ENCODE measurements at regions not wholly inside any gene's neighbourhood (a gene's known extent, or its start where the extent isn't known, plus 50 kb on each side); places are given as distances from the start of the nearest gene placed in this dataset.
"Not testable (repeated sequence)": the region's sequence is repeated elsewhere in the genome, so short reads cannot be mapped to it uniquely, and the experiment has no call there.

DNA sequence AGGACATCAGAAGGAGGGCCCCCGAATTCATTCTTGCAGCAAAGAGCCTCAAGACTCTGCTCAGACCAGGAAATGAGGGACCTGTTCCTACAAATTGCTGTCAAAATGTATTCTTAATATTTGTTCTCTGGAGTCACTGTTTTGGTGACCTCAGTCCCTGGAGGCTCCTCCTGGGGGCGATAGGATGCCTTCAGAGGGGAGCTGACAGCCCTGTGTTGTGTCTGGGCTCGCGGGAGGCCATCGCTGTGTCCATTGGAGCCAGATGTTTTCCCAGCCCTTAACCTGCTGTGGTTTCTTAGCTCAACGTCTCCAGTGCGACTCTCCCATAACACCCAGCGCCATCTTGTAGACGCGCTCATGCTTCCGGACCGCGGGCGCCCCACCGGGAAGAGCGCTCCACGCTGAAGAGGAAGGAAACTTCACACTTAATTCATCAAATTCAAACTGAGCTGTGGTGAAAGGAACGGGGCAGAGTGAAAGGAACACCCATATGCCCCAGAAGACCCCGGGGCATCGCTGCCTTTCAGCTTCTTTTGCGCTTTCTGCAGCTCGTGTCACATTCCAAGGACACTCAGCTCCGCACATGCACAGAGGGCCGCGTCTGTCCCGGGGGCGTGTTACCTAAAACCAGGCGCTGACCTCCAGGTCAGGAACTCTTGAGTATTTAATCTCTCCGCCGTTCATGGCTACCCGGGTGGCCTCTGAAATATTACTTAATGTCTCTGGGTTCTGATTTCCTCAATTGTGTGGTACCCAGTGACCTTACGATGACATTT, 112.3 kb upstream of the GDNF start:
- DNase-seq = no peak

DNA sequence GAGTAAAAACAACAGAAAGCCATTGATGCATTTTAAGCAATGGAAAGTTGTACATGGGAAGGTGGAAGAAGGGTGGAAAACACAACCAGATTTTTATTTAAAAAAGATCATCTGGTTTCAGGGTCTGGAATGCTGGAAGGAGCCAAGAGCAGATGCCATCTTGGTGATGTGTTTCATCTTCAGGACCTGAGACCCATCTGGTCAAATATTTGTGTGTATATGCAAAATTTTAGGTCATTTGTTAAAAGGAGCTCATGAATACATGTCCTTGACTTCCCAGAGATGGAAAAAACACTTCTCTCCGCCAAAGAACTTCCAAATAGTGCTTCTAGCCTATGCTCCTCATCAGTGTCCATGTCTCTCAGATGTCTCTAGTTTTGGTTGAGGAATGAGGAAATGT, 110.6 kb upstream of the GDNF start:
- no peak for DNase-seq

DNA sequence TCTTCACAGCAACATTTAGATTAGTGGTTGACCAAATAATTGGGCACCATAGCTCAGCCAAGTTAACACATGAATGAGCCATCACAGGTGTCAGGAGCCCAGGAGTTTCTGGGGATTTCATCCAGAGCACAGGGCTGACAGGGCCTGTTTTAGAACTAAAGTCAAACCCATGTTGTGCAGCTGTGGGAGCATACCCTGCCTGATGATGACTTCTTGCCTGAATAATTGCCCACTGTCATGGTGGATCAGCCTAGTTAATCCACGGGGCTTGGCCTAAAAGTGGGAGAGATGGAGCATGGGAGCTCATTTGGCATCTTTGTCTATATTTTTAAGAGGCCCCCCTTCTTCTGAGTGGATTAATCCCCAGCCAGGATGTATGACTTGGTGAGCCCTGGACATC, 105.6 kb upstream of the GDNF start:
- DNase-seq = no peak

DNA sequence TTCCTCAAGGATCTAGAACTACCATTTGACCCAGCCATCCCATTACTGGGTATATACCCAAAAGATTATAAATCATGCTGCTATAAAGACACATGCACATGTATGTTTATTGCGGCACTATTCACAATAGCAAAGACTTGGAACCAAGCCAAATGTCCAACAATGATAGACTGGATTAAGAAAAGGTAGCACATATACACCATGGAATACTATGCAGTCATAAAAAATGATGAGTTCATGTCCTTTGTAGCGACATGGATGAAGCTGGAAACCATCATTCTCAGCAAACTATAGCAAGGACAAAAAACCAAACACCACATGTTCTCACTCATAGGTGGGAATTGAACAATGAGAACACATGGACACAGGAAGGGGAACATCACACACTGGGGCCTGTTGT, 103.3 kb upstream of the GDNF start:
- DNase-seq = not testable (repeated sequence)

DNA sequence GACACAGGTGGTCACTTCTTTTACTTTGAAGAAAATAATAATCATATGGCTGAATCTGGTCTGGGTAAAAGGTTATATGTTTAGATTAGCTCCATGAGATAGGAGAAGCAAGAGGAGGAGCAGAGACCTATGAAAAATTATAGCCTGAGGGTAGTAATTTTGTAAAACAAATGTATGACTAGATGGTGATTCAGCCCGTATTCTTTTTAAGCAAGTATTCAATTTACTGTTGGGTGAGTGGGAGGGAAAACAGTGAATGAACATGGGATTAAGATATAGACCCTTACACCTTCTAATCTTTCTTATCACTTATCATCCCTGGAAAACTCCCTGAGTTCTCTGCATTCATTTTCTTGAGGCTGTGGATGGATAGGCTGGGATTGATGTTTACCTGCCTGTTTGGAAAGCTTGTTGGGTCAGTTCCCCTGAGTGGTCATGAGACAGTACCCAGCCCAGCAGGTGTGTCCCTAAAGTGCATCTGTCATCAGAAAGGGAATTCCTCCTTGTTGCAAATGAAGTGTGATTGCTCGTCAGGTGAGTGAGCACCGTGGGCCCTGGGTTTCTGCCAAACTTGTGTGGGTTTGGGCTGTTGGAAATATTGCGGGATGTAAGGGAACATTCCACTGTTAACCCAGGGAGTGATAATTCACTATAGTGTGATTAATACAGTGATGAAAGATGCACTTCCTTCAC, 101.2 kb upstream of the GDNF start:
- DNase-seq = no peak

DNA sequence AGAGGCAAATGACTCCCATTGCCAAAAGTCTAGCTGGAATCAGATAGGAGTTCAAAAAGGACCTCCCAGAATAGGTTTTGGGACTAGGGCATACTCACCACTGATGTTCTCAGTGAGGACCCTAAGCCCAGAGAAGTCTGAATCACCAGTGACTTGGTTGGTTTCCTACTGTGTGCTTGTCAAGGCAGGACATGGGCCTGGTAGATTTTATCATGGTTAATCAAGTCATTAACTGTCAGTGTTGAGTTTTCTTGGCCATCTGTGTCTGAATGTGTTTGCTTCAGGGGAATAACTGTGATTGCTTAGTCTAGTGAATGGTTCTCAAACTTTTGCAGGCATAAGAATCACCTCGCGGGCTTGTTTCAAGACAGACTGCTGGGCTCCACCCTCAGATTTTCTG, 99.0 kb upstream of the GDNF start:
- DNase-seq = no peak

DNA sequence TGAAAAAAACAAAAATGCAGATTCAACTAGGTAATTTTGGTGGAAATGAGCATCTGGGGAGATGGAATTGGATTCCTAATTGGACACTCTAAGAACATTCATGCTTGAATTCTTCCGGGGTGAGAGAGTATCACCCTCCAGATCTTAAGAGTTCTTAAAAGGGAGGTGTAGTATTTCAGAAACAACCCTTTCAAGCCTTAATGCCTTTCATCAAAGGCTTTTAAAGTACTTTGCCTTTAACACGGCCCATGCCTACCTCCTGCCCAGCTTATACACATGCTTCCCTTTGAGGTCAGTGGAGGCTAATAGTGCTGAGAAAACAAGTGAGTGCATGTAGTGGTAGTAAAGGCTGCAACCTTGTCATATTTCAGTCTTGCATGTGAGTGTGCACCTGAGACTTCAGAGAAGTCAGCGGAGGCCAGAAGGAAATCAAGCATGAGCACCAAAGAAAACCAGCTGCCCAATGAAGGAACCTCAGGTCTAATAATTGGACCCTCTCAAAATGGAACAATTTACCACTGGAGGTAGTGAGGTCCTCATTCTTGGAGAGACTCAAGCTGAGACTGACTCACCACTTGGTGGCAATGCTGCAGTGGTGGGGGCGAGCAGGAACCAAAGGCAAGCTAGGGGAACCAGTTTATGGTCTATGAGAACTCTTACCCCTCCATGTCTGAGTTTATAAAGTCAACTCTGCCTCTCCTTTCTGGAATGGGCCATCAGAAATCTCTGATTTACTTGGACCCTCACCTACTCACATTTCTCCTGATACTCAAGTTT, 98.4 kb upstream of the GDNF start:
- no peak for DNase-seq

DNA sequence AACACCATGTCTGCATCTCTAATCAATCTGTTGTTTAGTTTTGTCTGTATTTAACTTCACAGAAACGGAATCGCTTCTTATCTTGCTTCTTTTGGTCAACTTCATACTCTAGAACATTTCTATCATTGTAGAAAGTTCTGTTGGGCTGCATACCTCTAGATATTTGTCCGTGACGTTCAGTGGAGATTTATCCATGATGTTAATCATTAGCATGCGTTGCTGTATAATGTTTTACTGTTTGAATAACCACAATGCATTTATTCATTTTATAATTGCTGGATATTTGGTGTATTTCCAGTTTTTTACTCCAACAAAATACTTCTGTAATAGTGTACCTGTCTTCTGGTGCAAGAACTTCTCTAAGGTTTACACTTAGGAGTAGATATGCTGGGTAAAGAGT, 96.2 kb upstream of the GDNF start:
- DNase-seq = no peak

DNA sequence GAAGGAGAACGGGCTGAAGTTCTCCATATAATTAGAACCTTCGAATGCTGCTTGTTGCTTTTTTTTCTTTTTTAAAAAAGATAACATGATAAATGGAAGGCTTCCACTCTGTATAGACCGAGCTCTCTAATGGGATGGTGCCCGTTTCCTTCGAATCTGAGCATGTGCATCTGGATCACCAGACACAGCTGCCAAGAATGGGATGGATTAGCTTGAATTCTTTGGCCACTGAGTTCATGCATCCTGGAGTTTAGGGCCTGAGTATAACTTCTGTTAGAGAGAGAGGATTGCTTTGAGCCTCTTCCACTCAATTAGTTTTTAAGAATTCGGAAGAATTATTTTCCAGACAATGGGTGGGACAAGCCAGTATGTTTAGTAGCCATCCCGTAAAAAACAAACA, 93.7 kb upstream of the GDNF start:
- DNase-seq = no peak

DNA sequence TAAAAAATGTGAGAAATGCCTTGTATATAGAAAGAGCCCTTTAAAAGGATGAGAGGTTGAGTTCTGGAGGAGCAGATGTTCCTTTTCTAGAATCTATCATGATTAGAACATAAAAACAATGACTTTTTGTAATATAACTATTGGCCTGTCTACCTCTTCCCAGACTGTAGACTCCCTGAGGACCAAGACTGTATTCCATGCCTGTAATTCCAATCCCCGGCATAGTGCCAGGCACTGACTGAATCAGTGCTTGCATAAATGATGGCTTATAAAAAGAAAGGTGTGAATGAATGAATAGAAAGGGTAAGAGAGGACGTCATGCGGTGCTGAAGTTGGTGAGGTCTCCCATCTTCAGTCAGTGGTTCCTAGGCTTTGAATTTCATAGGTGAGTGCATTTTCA, 92.6 kb upstream of the GDNF start:
- DNase-seq = no peak

DNA sequence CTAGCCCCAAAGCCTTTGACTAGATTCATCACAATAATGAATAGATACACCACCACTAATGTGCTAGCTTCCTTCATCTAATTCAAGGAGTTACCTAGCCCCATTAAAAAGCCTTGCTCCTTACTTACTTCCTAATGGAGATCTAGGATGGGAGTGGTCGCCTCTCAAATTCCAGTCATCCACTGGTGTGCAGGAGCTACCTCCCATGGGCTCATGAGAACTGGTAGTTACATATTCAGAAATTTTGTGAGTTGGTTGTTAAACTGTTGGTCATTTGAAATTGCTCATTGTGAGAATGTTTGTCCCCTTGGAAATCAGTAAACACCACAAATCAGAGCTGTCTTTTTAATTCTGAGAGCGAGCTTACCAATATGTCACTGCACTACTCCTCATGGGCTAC, 91.7 kb upstream of the GDNF start:
- DNase-seq = no peak

DNA sequence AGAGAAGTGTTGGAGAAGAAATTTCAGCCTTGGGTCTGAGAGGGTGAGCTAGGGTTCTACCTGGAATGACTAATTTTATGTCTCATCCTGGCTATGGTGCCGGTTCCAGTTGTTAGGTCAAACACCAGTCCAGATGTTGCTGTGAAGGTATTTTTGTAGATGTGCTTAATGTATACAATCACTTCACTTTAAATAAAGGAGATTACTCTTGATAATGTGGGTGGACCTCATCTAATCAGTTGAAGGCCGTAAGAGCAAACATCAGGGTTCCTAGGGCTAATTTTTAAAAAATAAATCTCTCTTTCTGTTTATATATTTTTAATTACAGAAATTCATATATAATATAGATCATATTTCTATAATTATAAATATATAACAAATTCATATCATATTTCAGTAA, 90.5 kb upstream of the GDNF start:
- no peak for DNase-seq

DNA sequence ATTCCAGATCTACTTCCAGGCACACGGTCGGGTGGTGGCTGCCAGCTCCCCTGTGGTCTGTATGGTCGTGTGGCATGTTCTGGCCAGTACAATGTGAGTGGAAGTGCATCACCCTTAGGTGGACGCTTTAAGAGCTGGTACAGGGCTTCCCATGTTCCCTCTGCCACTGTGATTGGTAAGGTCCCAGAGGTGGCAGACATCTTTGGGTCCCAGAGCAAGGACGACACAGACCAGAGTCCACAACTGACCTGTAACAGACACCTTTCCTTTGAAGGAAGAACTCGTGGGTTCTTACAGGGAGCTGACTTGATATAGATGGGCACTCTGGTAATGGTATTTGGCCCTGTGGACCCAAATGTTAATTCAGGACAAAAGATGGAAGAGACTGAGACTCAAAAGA, 90.0 kb upstream of the GDNF start:
- no peak for DNase-seq

DNA sequence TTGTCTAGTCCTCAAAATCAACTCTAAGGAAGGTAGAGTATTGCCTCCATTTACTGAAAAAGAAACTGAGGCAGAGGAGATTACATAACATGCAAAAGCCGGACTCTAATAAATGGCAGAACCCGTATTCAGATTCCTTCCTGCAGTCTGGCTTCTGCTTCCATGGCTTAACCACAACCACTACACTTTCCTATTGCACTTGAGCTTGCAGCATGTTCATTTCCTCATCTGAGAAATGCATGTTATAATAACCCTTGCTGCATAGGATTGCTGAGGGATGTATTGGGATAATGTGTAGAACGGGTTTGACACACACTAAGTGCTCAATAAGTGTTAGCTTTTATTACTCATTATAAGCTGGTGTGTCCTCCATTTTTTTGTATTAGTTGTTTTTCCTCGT, 87.9 kb upstream of the GDNF start:
- DNase-seq = not testable (repeated sequence)

DNA sequence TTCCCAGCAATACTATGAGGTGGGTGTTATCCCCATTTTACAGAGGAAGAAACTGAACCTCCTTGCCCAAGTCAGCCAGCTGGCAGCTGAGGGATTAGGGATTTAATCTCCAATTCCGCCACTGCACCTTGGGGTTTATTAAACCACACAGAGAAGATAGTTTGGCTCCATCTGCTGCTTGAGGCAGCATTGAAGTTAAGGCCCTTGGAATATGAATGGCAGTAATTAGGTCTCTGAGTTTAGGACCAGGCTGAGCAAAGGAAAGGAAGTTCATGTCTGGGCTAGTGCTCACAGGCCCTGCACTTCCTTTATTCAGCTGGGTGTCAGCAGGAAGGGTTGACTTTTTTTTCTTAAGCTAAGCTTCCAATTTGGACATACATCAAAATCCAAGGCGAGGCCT, 86.9 kb upstream of the GDNF start:
- DNase-seq = no peak

DNA sequence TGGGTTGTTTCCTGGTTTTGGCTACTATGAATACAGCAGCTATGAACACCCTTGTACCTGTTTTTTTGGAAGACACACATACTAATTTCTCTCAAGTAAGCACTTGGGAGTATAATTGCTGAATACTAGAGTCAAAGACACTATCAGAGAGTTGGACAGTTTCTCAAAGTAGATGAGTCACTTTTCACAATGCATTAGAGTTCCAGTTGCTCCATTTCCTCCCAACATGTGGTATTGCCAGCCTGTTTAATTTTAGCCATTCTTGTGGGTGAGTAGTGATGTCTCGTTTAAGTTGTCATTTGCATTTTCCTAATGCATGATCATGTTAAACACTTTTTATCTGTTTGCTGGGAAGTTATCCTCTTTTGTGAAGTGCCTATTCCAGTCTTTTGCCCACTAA, 81.6 kb upstream of the GDNF start:
- no peak for DNase-seq

DNA sequence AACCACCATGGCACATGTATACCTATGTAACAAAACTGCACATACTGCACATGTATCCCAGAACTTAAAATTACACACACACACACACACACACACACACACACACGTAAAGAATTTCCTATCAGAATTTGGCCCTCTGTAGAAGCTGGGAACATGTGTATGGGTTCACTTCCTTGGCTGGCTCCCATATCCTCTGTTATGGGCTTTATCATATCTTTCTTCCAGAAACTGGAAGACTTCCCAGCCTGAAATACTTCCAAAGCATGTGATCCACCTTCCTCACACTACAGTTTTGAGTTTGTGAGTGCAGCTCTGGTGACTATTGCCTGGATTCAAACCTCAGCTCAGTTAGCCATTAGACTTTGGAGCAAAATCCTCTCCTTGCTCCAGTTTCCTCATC, 78.6 kb upstream of the GDNF start:
- DNase-seq = no peak

DNA sequence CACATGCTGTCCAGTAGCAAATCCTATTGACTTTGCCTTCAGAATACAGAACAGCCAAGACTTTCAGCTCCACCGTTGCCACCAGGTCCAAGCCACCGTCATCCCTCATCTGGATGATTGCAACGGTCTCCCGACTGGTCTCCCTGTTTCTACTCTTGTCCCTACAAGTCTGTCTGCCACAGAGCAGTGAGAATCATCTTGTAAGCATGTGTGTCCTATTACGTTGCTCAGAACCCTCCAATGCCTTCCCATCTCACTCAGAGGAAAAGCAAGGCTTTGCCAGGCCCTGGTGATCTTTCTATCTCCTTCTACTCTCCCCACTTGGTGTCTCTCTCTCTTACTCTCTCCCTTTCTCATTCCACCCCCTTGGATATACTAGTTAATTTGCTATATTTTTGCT, 76.7 kb upstream of the GDNF start:
- DNase-seq = no peak

DNA sequence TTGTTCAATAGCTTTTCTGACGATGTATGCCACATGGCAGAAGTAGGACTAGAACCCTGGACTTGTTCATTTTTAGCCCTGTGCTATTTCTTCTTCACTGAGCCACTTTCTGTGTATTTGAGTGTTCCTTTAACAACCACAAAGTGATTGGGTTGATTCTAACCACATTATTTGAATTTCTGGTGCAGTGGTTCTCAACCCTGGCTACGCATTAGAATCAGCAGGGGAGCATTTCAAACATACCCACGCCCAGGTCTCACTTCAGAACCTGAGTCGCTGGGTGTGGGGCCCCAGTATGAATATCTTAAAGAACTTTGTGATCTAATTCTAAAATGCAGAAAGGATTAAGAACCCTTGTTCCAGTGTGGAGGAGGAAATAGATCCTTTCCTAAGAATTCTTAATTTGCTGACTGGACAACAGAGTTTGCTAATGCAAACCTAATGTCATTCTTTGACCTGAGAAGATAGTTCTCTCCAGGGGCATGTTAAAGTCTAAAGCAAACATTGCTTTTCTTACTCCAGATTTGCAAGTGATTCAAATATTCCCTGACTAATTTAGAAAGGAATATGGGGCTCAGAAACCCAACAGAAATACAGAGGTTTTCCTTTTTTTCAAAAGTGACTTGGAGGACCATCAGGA, 75.4 kb upstream of the GDNF start:
- DNase-seq = no peak

DNA sequence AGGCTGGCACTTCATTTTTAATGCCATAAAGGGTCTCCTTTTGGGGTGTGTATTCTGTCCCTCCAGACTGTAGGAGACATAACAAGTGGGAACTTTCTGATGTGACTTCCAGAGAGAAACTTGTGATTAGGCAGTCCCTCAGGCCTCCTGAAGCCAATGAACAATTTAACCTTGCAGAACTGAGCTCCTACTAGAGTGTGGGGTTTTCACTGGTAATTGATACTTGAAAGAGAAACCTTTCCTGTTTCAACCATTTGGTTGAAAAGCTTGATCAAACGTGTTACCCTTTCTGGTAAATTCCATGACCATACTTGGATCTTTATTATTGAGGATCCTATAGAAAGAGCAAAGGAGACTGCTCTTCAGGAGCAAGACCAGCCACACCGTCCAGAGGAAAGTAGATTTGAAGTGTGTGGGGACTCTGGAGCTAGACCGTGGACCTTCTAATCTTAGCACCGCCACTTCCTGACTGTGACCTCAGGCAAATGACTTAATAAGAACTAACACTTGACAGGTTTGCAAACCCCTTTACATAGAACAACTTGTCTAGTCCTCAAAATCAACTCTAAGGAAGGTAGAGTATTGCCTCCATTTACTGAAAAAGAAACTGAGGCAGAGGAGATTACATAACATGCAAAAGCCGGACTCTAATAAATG, 69.9 kb upstream of the GDNF start:
- DNase-seq = not testable (repeated sequence)

DNA sequence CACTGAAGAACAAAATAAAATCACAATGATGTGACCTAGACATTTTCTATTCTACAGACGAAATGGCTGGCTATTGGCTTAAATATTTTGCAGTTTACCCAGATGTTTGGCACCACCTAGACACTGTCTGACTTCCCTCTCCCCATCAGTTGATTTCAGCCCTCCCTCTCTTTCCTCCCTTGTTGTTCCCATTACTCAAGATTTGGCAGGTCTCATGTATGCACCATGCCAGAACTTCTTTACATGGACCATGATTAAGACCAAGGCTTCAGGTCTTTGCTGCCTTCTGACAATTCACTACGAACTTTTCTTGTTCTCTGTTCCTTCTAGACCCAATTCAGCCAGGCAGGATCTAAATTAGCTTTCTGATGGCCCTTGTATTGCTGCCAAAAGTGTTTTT, 66.6 kb upstream of the GDNF start:
- no peak for DNase-seq

DNA sequence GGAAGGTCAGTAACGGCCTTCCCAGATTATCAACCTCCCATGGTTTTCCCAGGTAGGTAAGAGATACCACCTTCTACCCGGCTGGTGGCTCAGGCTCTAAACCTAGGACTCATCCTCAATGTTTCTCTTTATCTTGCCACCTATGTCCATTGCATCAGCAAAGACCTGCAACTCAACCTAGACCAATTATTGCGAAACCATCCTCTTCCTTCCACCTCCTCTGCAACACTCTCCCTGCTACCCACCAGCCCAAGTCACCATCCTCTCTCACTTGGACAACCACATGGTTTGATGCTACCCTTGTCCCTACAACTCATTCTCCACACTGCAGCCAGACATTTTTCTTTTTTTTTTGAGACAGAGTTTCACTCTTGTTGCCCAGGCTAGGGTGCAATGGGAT, 65.4 kb upstream of the GDNF start:
- DNase-seq = no peak

DNA sequence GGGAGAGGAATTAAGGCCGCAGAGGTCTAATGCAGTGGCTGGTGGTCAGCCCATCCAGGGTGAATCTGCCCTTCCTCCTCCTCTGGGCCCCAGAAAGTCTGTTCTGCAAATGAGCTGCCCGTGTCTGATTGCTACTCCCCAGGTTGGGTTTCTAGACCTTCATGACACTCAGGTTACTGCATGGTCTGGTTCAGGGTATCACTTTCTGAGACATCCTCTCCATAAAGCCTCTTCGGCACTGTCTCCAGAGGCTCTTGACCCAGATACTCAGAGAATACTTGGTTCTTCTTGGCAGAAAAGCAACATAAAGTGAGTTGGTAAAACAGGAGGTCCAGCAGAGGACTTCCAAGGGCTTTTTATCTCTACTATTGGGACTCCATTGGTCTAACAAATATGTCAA, 62.5 kb upstream of the GDNF start:
- no peak for DNase-seq

Measured in stimulated activated naive CD4-positive, alpha-beta T cell treated with Interleukin-2 at 50 U/mL for 16 hours (primary cell).